Stimulated activated CD4-positive, alpha-beta T cell treated with anti-CD3 and anti-CD28 coated beads, TNF-alpha, amount 100 ng/mL, for 48 hours (primary cell): ENCODE measurements at regions not wholly inside any gene's neighbourhood (a gene's known extent, or its start where the extent isn't known, plus 50 kb on each side); places are given as distances from the start of the nearest gene placed in this dataset.

ENCODE experiments used
- DNase-seq, 3 donors: peaks; one replicate each; pipeline ENCODE4 v3.0.0-alpha.2; 2020; ENCODE audit warnings: low read depth in 3 of 3

GRCh38 chr11:69917529-69917928 lies 98.3 kb upstream of the FGF3 start:
- DNase-seq, result no peak

DNA sequence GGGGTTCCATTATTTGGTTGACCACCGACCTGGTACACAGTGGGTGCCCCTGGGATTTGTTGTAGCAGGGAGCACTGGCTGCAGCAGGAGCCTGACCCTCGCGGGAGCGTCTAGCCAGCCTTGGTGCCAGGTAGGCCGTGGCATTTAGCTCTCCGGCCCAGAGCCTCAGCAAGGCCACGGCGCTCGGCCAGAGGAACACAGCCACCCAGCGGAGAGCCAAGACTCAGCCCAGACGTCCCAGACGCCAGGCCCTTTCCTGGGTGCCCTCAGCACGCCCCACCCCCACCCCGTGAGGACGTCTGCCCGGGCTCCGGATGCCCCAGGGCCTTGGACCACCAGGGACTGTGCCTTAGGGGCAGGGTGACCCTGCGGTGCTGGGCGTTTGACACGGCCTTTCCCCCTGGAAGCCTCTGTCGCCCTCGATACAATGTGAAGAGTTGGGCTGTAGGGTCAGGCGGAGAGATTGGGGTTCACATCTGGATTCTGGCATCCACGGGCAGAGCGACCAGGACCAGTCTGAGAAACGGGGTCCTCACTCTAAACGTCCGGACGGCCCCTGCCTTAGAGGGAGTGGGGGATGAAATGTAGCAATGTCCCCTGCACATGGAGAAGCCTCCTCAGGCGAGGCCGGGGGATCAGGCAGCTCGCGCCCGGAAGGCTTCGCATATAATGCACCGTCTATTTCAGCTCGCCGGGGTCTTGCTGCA lies 99.2 kb upstream of the FGF3 start:
- no peak for DNase-seq

- peak; percentile 46 to 62 (median 54) for DNase-seq
Measured at GRCh38 chr11:69918938-69919650, 99.9 kb upstream of the FGF3 start.

DNA sequence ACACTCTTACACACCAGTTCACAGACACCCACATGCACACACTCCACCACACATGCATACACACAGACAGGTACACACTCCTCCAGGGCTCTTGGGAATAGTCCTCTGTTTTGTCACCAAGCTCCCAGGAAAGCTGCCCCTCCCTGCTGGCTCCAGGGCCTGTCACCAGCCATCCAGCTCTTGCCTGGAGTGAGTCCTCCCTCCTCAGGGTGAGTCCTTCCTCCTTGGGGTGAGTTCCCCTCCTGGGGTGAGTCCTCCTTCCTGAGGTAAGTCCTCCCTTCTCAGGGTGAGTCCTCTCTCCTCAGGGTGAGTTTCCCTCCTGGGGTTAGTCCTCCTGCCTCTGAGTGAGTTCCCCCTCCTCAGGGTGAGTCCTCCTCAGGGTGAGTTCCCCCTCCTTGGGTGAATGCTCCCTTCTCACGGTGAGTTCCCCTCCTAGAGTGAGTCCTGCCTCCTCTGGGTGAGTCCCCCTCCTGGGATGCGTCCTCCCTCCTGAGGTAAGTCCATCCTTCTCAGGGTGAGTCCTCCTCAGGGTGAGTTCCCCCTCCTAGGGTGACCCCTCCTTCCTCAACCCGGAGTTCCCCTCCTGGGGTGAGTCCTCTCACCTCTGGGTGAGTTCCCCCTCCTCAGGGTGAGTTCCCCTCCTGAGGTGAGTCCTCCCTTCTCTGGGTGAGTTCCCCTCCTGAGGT lies 100.6 kb upstream of the FGF3 start:
- DNase-seq, result no peak

- DNase-seq, result no peak
Measured at GRCh38 chr11:69920345-69921127, 101.3 kb upstream of the FGF3 start.

GRCh38 chr11:69921128-69922014 lies 102.2 kb upstream of the FGF3 start:
- DNase-seq, result no peak

DNA sequence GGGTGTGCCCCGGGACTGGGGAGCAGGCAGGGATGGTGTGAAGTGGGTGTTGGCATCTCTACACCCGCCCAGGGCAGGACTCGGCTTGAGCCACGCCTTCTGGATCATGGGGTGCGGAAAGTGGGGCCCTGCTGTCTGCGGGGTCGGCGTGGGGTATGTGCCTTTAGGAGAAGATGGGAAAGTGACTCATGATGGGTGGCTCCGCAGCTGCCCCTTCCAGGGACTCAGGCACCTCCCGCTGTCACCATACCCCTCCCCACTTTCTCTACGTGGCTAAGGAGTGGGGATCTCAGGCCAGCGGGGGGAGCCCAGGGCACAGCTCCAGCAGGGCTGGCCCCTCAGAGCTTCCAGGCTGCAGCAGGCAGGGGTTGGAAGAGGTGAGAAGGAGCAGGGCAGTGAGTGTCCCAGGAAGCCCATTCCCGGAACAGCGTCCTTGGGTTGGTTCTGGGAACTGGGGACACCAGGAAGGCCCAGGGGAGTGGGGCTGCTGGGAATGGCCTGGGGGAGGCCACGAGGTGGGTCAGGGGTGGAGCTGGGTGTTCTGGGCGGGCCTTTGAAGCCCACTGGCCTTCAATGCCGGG lies 102.9 kb upstream of the FGF3 start:
- DNase-seq, result no peak

DNA sequence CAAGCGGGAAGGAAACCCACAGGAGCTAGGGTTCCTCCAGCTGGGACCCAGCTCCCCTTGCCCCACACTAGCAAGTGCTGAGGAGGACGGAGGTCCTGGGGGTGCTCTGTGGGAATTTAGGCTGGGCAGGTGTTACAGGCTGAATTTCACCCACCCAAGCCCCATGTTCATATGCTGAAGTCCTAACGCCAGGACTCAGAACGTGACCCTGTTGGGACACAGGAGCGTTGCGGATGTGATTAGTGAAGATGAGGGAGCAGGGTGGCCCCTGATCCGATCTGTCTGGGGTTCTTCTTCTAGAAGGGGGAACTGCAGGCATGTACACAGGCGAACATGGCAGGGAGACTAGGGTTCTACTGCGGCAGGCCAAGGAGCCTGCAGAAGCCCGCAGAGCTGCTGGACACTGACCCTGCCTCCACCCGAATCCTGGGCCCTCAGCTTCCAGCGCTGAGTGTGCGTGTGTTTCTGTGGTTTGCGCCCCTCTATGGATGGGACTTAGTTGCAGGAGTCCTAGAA lies 103.4 kb upstream of the FGF3 start:
- DNase-seq, result no peak

GRCh38 chr11:69923196-69923595 lies 104.0 kb upstream of the FGF3 start:
- no peak for DNase-seq

DNA sequence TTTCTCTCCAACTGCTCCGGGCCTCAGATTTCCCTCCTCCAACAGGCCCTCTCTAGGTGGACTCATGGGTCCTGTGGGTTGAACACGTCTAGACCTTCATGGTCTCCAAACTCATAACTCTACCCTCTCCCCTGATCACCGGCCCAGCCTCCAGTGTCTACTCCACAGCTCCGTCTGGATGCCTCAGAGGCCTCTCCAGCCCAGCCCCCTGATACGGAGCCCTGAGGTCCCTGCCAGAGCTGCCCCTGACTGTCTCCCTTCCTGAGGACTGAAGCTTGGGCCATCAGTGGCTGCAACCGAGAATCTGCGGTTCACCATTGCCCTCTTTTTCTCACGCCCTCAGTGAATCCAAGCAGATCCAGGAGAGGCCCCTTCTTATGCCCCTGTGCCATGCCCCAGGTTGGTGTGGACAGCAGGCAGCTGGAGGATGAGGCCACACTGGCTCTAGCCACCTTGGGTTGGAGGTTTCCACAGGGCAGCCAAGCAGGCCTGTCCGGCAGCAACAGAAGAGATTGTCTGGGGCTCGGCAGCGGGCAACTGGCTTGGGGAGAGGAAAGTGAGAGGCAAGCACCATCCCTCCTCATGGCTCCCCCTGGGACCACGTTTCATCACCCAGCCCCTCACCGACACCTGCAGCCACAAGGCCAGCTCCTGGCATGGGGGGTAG lies 104.6 kb upstream of the FGF3 start:
- no peak for DNase-seq

- DNase-seq, result no peak
Measured at GRCh38 chr11:69924308-69925161, 105.3 kb upstream of the FGF3 start.

DNA sequence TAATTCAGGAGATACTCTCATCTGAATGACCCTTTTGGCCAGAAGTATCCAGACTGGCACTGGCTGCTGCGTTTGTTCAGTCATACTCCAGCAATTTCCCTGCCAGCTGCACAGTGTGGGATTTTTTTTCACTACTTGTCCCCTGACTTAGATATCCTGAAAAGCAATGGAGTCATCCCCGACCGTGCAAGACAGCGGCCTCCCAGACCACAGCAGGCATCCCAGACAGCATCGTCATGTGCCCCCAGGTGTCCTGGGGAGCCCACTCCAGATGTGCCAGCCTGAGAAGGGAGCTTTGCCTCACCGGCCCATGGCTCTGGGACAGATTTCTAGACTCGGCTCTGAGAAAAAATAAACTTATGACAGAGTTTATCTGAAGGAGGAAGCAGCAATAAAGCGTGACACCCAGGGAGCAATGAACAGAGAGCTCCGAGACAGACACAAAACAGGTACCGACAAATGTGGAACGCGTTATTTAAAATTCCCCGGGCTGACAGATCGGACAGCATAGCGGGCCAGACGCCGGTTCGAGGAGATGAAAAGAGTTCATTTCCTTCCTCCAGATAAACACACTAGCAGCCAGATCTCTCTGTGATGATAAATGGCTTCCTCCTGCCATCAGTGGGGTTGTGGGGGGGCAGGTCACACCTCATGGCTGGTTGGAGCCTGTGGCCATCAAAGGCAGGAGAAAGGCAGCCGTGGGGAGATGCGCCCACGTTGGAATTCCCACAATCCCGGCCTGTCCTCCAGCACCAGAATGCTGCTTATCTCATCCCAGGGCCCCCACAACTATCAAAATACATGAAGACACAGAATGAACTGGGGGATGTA lies 106.4 kb upstream of the FGF3 start:
- no peak for DNase-seq

- no peak for DNase-seq
Measured at GRCh38 chr11:69926376-69927050, 107.3 kb upstream of the FGF3 start.

GRCh38 chr11:69928121-69928520 lies 108.9 kb upstream of the FGF3 start:
- DNase-seq, result no peak

DNA sequence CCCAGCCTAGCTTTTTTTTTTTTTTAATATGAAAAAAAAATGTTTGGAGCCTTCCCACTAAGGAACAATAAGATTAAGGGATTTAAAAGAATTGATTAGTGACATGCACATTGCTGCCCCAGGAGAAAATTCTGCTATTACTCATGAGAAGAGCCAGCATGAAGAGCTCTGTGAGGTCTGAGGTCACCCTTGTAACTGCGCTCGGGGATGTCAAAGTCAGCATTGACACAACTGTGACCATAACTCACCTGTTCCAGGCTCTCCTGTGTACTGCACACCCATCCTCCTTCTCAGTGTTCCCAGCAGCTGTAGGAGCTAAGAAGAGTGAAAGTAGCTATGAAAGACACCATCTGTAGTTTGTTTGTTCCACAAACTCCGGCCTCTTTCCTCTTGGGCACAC lies 109.8 kb upstream of the FGF3 start:
- DNase-seq, result no peak

- no peak for DNase-seq
Measured at GRCh38 chr11:69930081-69931059, 111.2 kb upstream of the FGF3 start.
